ENCODE measurements at regions not wholly inside any gene's neighbourhood (a gene's known extent, or its start where the extent isn't known, plus 50 kb on each side); places are given as distances from the start of the nearest gene placed in this dataset.
"Not testable (repeated sequence)": the region's sequence is repeated elsewhere in the genome, so short reads cannot be mapped to it uniquely, and the experiment has no call there.

DNA sequence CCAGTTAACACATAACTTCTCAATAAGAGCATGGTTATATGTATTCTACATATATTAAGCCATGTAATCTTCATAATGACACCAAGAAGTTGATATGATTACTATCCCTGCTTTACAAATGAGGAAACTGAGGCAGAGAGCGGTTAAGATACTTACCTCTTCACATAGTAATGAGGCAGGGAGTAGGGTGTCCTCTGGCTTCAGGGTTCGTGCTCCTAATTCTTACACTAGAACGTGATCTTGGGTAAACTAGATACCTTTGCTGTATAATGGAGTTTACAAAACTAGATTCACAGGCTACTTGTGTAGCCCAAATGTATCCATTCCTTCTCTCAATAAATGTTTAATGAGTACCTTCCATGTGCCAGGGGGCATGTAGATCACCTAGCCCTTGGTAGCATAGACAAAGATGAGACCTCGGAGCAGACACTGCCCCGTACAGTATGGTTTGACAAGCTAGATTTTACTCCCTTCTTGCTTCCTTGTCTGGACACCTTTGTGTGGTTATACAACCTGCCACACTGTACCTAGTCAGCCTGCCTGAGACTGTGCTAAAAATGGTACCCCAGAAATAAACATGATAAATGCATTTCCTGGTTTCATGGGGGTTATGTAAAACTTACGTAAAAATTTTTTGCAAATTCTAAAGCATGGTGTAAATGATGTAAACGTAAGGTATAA is 991.8 kb downstream of the VRK1 start:
- H3K4me3 Mint-ChIP-seq, result no peak overlapping the region
- H3K36me3 Mint-ChIP-seq (ENCODE audit: insufficient read depth), result no peaks in the 10 kb centered on the region
- H3K27me3 Mint-ChIP-seq, result no peaks in the 10 kb centered on the region
- no peak overlapping the region for H3K27ac Mint-ChIP-seq (ENCODE audit: low read depth)
- no peak for DNase-seq (ENCODE audit: low spot score in 2 of 2)
- no peaks in the 10 kb centered on the region for H3K9me3 Mint-ChIP-seq
- peaks cover 21% of the 10 kb centered on the region for H3K4me1 Mint-ChIP-seq
- ATAC-seq (replicated peaks; ENCODE audit: extremely low read depth, poor library complexity, severe bottlenecking), result no peak

DNA sequence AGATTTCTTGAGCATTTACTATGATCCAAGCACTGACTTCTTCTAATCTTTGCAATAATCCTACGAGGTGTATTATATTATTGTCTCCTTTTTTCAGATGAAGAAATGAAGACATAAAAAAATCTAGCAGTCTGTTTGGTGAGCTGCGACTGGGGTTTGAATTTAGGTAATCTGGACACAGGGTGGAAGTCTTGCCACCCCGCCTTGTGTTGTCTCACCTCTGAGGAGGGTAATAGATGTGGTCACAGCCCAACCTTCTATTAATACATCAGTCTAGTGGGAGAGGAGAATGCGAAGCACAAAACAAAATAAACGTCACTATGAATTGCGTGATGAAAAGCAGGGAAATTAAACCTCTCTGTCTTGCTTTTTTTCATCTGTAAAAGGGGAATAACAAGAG is 993.9 kb downstream of the VRK1 start:
- Mint-ChIP-seq H3K27me3 (no peaks in the 10 kb centered on the region), H3K27ac (ENCODE audit: low read depth) (no peak overlapping the region), H3K4me3 (no peak overlapping the region), H3K4me1 (peaks cover 15% of the 10 kb centered on the region), H3K36me3 (ENCODE audit: insufficient read depth) (no peaks in the 10 kb centered on the region), H3K9me3 (no peaks in the 10 kb centered on the region)
- ATAC-seq (replicated peaks; ENCODE audit: extremely low read depth, poor library complexity, severe bottlenecking) (no peak), DNase-seq (ENCODE audit: low spot score in 2 of 2) (no peak)

DNA sequence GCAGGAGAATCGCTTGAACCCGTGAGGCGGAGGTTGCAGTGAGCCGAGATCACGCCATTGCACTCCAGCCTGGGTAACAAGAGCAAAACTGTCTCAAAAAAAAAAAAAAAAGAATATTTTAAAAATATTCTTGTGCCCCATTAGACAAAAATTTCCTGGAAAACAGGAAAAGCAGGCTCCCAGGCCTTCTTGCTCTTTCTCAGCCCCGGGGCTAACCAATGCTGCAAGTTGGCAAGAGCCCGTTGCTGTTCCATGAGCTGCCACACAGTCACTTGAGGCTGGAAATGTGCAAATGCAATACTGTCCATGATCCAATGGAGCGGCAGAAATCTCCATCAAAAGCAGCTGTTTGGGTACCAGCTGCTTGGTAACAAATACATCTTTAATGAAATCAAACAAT is 994.7 kb downstream of the VRK1 start:
- no peaks in the 10 kb centered on the region for H3K9me3 Mint-ChIP-seq
- no peak for ATAC-seq (replicated peaks; ENCODE audit: extremely low read depth, poor library complexity, severe bottlenecking)
- no peak for DNase-seq (ENCODE audit: low spot score in 2 of 2)
- no peak overlapping the region for H3K4me3 Mint-ChIP-seq
- no peak overlapping the region for H3K27ac Mint-ChIP-seq (ENCODE audit: low read depth)
- H3K27me3 Mint-ChIP-seq, result no peaks in the 10 kb centered on the region
- peaks cover 24% of the 10 kb centered on the region for H3K4me1 Mint-ChIP-seq
- H3K36me3 Mint-ChIP-seq (ENCODE audit: insufficient read depth), result no peaks in the 10 kb centered on the region

DNA sequence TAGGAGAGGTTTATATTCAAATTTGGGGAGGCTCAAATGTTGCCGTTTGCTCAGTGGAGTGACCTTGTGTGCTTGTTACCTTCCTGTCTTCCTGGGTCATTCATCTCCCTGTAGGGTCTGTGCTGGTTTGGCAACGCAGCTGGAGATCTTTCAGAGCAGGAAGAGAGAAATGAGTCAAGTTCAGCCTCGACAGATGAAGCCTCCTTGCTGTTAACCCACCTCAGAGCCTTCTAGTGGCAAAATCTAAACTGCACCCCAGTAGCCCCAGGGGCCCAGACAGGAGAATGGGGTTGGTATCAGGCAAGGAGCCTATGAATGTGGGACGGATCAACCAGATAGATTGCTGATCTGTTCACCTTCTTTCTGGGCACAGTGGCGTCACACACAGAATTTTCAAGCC is 999.3 kb downstream of the VRK1 start:
- H3K27ac Mint-ChIP-seq (ENCODE audit: low read depth), result no peak overlapping the region
- H3K4me3 Mint-ChIP-seq, result no peak overlapping the region
- H3K36me3 Mint-ChIP-seq (ENCODE audit: insufficient read depth), result no peaks in the 10 kb centered on the region
- H3K9me3 Mint-ChIP-seq, result no peaks in the 10 kb centered on the region
- no peaks in the 10 kb centered on the region for H3K27me3 Mint-ChIP-seq
- ATAC-seq (replicated peaks; ENCODE audit: extremely low read depth, poor library complexity, severe bottlenecking) (no peak), DNase-seq (ENCODE audit: low spot score in 2 of 2) (no peak)
- peaks cover 13% of the 10 kb centered on the region for H3K4me1 Mint-ChIP-seq

DNA sequence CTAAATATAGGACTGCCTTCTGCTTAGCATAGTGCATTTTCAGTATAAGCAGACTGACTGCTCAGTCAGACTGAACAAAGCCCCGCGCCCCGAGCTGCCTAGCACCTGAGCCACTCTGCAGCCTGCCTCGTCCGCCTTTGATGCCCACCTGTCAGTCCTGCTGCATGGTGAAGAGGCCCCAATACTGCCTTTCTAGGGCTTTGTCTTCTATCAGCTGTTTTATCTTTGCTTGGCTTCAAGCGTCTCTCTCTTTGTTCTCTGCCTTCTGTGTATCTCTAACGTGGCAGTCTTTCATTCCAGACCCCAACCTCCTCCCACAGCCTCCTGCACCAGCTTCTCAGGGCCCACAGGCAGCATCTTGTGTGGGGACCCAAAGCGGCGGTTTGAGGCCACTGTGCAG is 1001.0 kb downstream of the VRK1 start:
- Mint-ChIP-seq H3K4me1 (peaks cover 13% of the 10 kb centered on the region), H3K4me3 (no peak overlapping the region), H3K27ac (ENCODE audit: low read depth) (no peak overlapping the region), H3K9me3 (no peaks in the 10 kb centered on the region), H3K36me3 (ENCODE audit: insufficient read depth) (no peaks in the 10 kb centered on the region), H3K27me3 (no peaks in the 10 kb centered on the region)
- no peak for ATAC-seq (replicated peaks; ENCODE audit: extremely low read depth, poor library complexity, severe bottlenecking)
- DNase-seq (ENCODE audit: low spot score in 2 of 2), result no peak

DNA sequence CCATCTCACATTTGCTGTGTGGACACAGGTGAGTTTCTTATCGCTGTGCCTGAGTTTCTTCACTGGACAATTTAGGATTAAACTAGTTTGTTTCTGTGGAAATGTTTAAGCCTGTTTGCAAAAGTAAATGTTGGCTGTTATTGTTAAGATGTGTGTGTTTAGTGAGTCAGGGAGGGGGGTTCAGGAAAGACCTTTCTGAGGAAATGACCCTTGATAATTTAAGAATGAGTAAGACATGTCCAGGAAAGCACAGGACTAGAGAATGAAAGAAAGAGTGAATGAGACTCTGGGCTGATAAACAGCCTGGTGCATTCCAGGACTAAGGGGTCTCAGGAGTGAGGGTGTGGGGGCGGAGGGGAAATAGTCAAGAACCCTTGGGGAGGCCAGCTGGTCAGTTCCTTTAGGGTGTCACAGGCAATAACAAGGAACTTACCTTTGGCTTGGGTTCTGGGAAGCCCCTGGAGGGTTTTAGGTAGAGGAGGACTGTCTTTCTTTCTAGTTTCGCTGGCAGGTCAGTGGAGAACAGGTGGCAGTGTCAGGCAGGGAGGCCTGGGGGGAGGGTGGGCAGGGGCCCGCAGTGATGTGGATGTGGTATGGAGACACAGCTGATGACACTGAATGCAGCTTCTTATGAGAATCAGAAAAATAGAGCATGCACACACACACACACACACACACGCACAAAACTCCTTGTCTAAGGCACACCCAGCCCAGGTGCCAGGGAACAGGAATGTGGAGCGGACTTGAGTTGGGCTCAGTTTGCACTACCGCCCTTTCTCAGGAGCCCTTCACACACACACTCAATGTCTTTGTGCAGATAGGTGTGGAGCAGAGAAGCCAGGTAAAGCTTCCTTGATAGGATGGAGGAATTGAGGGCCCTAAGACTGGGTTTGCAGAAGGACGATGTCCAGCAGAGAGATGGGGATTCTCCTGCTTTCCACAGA is 1005.5 kb downstream of the VRK1 start:
- no peak overlapping the region for H3K4me3 Mint-ChIP-seq
- no peaks in the 10 kb centered on the region for H3K36me3 Mint-ChIP-seq (ENCODE audit: insufficient read depth)
- no peak overlapping the region for H3K27ac Mint-ChIP-seq (ENCODE audit: low read depth)
- ATAC-seq (replicated peaks; ENCODE audit: extremely low read depth, poor library complexity, severe bottlenecking), result no peak
- no peaks in the 10 kb centered on the region for H3K9me3 Mint-ChIP-seq
- DNase-seq (ENCODE audit: low spot score in 2 of 2), result no peak
- H3K27me3 Mint-ChIP-seq, result no peaks in the 10 kb centered on the region
- H3K4me1 Mint-ChIP-seq, result no peaks in the 10 kb centered on the region

DNA sequence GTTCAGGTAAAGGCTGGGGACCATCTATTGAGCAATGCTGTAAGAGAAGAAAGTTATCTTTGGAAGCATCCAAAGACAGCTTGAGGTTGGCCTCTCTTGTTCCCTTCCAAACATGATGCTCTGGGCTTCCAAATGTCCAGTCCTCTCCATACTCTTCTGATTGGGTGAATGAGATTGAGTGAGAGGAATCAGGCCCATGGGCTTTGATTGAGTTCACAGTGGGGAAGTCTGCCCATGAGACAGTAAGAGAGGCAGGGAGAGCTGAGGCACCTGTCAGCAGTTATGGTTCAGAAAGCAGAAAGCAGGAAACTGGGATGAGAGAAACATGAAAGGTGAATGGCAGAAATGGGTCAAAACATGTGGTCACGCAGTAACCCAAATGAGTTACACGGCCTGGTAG is 1006.9 kb downstream of the VRK1 start:
- Mint-ChIP-seq H3K27ac (ENCODE audit: low read depth) (no peak overlapping the region), H3K4me3 (no peak overlapping the region), H3K4me1 (no peaks in the 10 kb centered on the region), H3K27me3 (no peaks in the 10 kb centered on the region), H3K36me3 (ENCODE audit: insufficient read depth) (no peaks in the 10 kb centered on the region), H3K9me3 (peaks cover under 1% of the 10 kb centered on the region)
- no peak for DNase-seq (ENCODE audit: low spot score in 2 of 2)
- no peak for ATAC-seq (replicated peaks; ENCODE audit: extremely low read depth, poor library complexity, severe bottlenecking)

DNA sequence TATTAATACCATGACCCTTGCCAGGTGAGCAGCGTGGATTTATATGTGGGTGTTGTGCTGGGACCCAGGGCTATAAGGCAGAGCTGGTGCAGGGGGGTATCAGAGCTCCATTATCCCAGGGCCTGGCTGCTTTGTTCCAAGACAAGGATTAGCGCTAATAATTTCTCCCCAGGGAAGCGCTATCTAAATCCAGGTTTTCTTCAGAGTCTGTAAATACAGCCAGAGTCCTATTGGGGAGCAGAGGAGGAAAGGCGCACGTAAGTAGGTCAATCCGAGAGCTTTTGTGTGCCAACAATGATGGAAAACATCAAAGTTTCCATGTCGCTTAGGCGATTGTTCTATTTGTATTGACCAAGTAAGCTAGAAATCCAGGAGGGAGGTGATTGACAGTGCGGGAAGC is 1009.7 kb downstream of the VRK1 start:
- ATAC-seq (replicated peaks; ENCODE audit: extremely low read depth, poor library complexity, severe bottlenecking) (no peak), DNase-seq (ENCODE audit: low spot score in 2 of 2) (no peak)
- H3K4me3 Mint-ChIP-seq, result no peak overlapping the region
- no peak overlapping the region for H3K27ac Mint-ChIP-seq (ENCODE audit: low read depth)
- H3K9me3 Mint-ChIP-seq, result peaks cover 6% of the 10 kb centered on the region
- H3K36me3 Mint-ChIP-seq (ENCODE audit: insufficient read depth), result no peaks in the 10 kb centered on the region
- H3K4me1 Mint-ChIP-seq, result no peaks in the 10 kb centered on the region
- no peaks in the 10 kb centered on the region for H3K27me3 Mint-ChIP-seq

DNA sequence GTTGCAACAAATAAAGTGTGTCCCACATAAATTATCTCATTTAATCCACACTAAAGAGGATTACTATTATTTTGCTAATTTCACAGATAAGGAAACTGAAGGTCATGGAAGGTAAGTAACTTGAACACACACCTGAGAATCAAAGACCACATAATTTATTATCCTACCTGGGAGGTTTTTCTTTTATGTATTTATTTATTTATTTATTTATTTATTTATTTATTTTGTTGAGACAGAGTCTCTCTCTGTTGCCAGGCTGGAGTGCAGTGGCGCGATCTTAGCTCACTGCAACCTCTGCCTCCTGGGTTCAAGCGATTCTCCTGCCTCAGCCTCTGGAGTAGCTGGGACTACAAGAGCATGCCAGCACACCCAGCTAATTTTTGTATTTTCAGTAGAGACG is 1011.4 kb downstream of the VRK1 start:
- not testable (repeated sequence) for H3K9me3 Mint-ChIP-seq; ATAC-seq (replicated peaks; ENCODE audit: extremely low read depth, poor library complexity, severe bottlenecking); H3K4me3 Mint-ChIP-seq; H3K36me3 Mint-ChIP-seq (ENCODE audit: insufficient read depth); DNase-seq (ENCODE audit: low spot score in 2 of 2); H3K27me3 Mint-ChIP-seq; H3K27ac Mint-ChIP-seq (ENCODE audit: low read depth); H3K4me1 Mint-ChIP-seq

DNA sequence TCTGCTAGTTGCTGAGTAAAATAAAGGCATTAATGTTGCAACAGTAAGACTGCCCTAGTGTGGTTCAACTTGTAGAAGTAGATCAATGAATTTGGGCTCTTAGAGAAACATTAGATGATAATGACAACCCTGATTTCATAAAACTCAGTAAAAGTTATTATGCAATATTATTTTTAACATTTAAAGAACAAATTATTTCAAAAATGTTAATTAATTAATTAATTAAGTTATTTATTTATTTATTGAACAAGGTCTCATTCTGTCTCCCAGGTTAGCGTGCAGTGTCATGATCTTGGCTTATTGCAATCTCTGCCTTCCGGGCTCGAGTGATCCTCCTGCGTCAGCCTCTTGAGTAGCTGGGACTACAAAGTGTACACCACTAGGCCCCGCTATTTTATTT is 1016.4 kb downstream of the VRK1 start:
- Mint-ChIP-seq H3K27me3 (no peaks in the 10 kb centered on the region), H3K9me3 (peaks cover 6% of the 10 kb centered on the region), H3K4me1 (no peaks in the 10 kb centered on the region), H3K4me3 (no peak overlapping the region), H3K27ac (ENCODE audit: low read depth) (no peak overlapping the region), H3K36me3 (ENCODE audit: insufficient read depth) (no peaks in the 10 kb centered on the region)
- ATAC-seq (replicated peaks; ENCODE audit: extremely low read depth, poor library complexity, severe bottlenecking) (no peak), DNase-seq (ENCODE audit: low spot score in 2 of 2) (no peak)

DNA sequence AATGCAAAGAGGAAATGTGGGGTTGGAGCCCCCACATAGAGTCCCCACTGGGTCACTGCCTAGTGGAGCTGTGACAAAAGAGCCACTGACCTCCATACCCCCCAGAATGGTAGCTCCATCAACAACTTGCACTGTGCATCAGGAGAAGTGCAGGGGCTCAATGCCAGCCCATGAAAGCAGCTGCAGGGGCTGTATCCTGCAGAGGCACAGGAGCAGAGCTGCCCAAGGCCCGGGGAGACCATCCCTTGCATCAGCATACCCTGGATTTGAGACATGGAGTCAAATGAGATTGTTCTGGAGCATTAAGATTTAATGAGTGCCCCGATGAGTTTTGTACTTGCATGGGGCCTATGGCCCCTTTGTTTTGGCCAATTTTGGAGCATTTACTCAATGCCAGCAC is 1023.6 kb downstream of the VRK1 start:
- no peak overlapping the region for H3K27ac Mint-ChIP-seq (ENCODE audit: low read depth)
- H3K27me3 Mint-ChIP-seq, result no peaks in the 10 kb centered on the region
- no peak for ATAC-seq (replicated peaks; ENCODE audit: extremely low read depth, poor library complexity, severe bottlenecking)
- DNase-seq (ENCODE audit: low spot score in 2 of 2), result no peak
- H3K9me3 Mint-ChIP-seq, result peaks cover 5% of the 10 kb centered on the region
- H3K4me3 Mint-ChIP-seq, result no peak overlapping the region
- H3K4me1 Mint-ChIP-seq, result peaks cover 11% of the 10 kb centered on the region
- no peaks in the 10 kb centered on the region for H3K36me3 Mint-ChIP-seq (ENCODE audit: insufficient read depth)

DNA sequence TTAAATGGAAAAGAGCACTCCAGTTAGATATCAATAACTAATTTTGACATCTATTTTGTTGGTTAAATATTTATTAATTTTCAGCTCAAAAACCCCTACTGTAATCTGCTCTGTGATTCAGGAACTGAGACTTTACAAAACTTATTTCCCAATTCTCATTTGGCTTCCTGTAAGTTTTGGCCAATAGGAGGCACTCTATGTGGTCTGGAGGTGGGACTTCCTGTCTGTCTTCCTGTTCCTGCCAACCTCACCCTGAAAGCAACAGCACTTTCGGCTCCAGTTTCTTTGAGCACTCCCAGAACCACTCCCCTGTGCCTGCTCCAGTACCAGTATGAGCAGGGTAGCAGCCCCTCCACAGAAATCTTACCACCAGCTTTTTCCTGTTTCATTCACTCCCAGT is 1027.0 kb downstream of the VRK1 start:
- DNase-seq (ENCODE audit: low spot score in 2 of 2) (no peak), ATAC-seq (replicated peaks; ENCODE audit: extremely low read depth, poor library complexity, severe bottlenecking) (no peak)
- Mint-ChIP-seq H3K4me1 (peaks cover 11% of the 10 kb centered on the region), H3K4me3 (no peak overlapping the region), H3K27me3 (no peaks in the 10 kb centered on the region), H3K27ac (ENCODE audit: low read depth) (no peak overlapping the region), H3K9me3 (peaks cover 5% of the 10 kb centered on the region), H3K36me3 (ENCODE audit: insufficient read depth) (no peaks in the 10 kb centered on the region)

DNA sequence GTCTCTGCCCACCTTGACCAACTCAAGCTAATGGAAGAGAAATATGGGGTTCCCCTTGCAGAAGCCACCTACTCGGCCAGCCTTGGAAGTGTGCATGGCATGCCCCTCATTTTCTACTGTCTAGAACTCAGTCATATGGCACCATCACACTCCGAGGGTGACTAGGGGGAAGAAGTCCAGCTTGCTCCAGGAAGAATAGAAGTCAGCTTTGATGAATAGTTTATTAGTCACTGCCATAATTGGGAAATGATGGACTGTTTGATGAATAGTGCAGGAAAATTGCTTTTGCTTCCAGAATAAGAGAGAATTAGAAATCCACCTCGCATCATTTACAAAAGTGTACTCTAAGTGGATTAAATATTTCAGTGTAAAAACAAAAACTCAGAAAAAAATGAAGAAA is 1030.6 kb downstream of the VRK1 start:
- H3K36me3 Mint-ChIP-seq (ENCODE audit: insufficient read depth), result no peaks in the 10 kb centered on the region
- no peak overlapping the region for H3K4me3 Mint-ChIP-seq
- no peak overlapping the region for H3K27ac Mint-ChIP-seq (ENCODE audit: low read depth)
- ATAC-seq (replicated peaks; ENCODE audit: extremely low read depth, poor library complexity, severe bottlenecking) (no peak), DNase-seq (ENCODE audit: low spot score in 2 of 2) (no peak)
- peaks cover 5% of the 10 kb centered on the region for H3K4me1 Mint-ChIP-seq
- no peaks in the 10 kb centered on the region for H3K27me3 Mint-ChIP-seq
- peaks cover 5% of the 10 kb centered on the region for H3K9me3 Mint-ChIP-seq

All from central memory CD8-positive, alpha-beta T cell (primary cell).